ENCODE measurements at regions not wholly inside any gene's neighbourhood (a gene's known extent, or its start where the extent isn't known, plus 50 kb on each side); places are given as distances from the start of the nearest gene placed in this dataset.

DNA sequence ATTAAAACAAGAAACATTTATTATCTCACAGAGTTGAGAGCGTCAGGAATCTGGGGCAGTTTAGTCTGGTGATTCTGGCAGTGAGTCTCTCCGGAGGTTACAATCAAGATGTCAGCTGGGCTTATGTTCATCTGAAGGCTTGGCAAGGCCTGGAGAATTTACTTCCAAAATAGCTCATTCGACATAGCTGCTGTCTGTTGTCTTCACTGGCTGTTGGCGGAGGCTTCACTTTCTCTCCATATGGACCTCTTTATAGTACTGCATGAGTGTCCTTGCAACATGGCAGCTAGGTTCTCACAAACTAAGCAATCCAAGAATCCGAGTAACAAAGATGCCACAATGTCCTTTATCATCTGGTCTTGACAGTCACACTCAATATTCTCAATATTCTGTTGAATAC lies 70.2 kb upstream of the ADGRL3 start:
- intact Hi-C loops (cut with micrococcal nuclease) (no loop called here), dilution Hi-C loops (cut with MboI; ENCODE audit: extremely low pct_ligation_motif_present, low sequenced_read_pairs) (no loop called here)
- TF ChIP-seq GATA2 (IDR thresholded peaks at IDR 0.05; ENCODE audit: insufficient read depth, insufficient read length, low read depth, low read length) (no peak), FOS (IDR thresholded peaks at IDR 0.05; ENCODE audit: borderline replicate concordance, insufficient read depth, low read length) (no peak), POLR2A (IDR thresholded peaks at IDR 0.05; ENCODE audit: low read depth, low read length) (no peak), JUN (IDR thresholded peaks at IDR 0.05; ENCODE audit: borderline replicate concordance, insufficient read depth, insufficient read length, low read depth) (no peak), EZH2 (IDR thresholded peaks at IDR 0.05; ENCODE audit: borderline replicate concordance, low read depth, low read length, severe bottlenecking) (no peak), POLR2AphosphoS5 (IDR thresholded peaks at IDR 0.05; ENCODE audit: insufficient read depth, low read depth, low read length) (no peak), MYC (IDR thresholded peaks at IDR 0.05; ENCODE audit: low read depth, low read length) (no peak)
- TF ChIP-seq, protein P1, sequence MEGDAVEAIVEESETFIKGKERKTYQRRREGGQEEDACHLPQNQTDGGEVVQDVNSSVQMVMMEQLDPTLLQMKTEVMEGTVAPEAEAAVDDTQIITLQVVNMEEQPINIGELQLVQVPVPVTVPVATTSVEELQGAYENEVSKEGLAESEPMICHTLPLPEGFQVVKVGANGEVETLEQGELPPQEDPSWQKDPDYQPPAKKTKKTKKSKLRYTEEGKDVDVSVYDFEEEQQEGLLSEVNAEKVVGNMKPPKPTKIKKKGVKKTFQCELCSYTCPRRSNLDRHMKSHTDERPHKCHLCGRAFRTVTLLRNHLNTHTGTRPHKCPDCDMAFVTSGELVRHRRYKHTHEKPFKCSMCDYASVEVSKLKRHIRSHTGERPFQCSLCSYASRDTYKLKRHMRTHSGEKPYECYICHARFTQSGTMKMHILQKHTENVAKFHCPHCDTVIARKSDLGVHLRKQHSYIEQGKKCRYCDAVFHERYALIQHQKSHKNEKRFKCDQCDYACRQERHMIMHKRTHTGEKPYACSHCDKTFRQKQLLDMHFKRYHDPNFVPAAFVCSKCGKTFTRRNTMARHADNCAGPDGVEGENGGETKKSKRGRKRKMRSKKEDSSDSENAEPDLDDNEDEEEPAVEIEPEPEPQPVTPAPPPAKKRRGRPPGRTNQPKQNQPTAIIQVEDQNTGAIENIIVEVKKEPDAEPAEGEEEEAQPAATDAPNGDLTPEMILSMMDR (IDR thresholded peaks at IDR 0.05; ENCODE audit: extremely low read depth in 1 of 2, insufficient read depth in 1 of 2, low read depth in 1 of 2, low read length in 2 of 2): no peak
- TF ChIP-seq, protein P2, sequence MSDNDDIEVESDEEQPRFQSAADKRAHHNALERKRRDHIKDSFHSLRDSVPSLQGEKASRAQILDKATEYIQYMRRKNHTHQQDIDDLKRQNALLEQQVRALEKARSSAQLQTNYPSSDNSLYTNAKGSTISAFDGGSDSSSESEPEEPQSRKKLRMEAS (IDR thresholded peaks at IDR 0.05; ENCODE audit: insufficient read depth, insufficient read length): no peak
- ChIA-PET CTCF (no interaction called here), POLR2A (no interaction called here)
- no peaks in the 10 kb centered on the region for H4K20me1 ChIP-seq (replicated peaks; ENCODE audit: control insufficient read depth, extremely low read depth, insufficient read depth, low read length)
- no peaks in the 10 kb centered on the region for H3K9me1 ChIP-seq (replicated peaks; ENCODE audit: control insufficient read depth, extremely low read depth, insufficient read depth, low read length)
- H3K4me3 ChIP-seq (replicated peaks in 1 of 3; ENCODE audit: insufficient read depth in 1 of 3, low read depth in 1 of 3, low read length in 3 of 3): no peak overlapping the region
- no peak overlapping the region for H2AFZ ChIP-seq (ENCODE audit: low read depth, low read length)
- H3K27ac ChIP-seq (ENCODE audit: insufficient read depth, low read depth, low read length): no peak overlapping the region
- H3K9ac ChIP-seq (replicated peaks; ENCODE audit: extremely low read depth, insufficient read depth, low read length): no peak overlapping the region
- H3K4me2 ChIP-seq (ENCODE audit: insufficient read depth, low read length): no peak overlapping the region
- no TSS peak for BruUV-seq (replicated peaks)
- no peaks in the 10 kb centered on the region for H3K9me3 ChIP-seq (replicated peaks; ENCODE audit: control insufficient read depth, insufficient read depth, low read length)
- H3K79me2 ChIP-seq (ENCODE audit: control insufficient read depth, insufficient read depth, low read length): no peaks in the 10 kb centered on the region
- H3K36me3 ChIP-seq (ENCODE audit: control insufficient read depth in 2 of 2, extremely low read depth in 1 of 2, insufficient read depth in 2 of 2, low read length in 2 of 2): no peaks in the 10 kb centered on the region
- H3K27me3 ChIP-seq (ENCODE audit: control insufficient read depth in 2 of 2, insufficient read depth in 2 of 2, low read length in 2 of 2): no peaks in the 10 kb centered on the region
- H3K4me1 ChIP-seq (ENCODE audit: control insufficient read depth, extremely low read depth, insufficient read depth, low read length): no peaks in the 10 kb centered on the region
- FAIRE-seq (no peak), DNase-seq (ENCODE audit: low read depth, low spot score) (no peak)
